HL-60 (cell line): ENCODE measurements at regions not wholly inside any gene's neighbourhood (a gene's known extent, or its start where the extent isn't known, plus 50 kb on each side); places are given as distances from the start of the nearest gene placed in this dataset.

ENCODE experiments used
- DNase-seq, 2 experiments: peaks; one replicate each; pipeline ENCODE4 v3.0.0-alpha.2; 2010 to 2020; ENCODE audit warnings: low read depth in 1 of 2, low spot score in 1 of 2
- H3K27ac ChIP-seq: fragments of 250-450 bp; sonication (Bioruptor Pico); replicated peaks from 2 replicates; pipeline ENCODE4 v1.5.1; 2020; ENCODE audit warnings: mild to moderate bottlenecking, moderate library complexity
- H3K27me3 ChIP-seq: fragments of 250-450 bp; sonication (Bioruptor Pico); 2 replicates; pipeline ENCODE4 v1.5.1; 2021; ENCODE audit warnings: mild to moderate bottlenecking, moderate library complexity; ENCODE audit not compliant: insufficient read depth, poor library complexity, severe bottlenecking
- H3K4me3 ChIP-seq: replicated peaks from 2 replicates; pipeline ENCODE4 v1.5.1; 2011; ENCODE audit warnings: mild to moderate bottlenecking, control low read depth, low read length; ENCODE audit not compliant: insufficient read depth
- CTCF ChIP-seq: IDR thresholded peaks from one replicate; pipeline ENCODE4 v1.5.1; 2011; ENCODE audit warnings: low read length, control low read depth, inconsistent platforms; ENCODE audit not compliant: insufficient read depth
- GABPA ChIP-seq: IDR thresholded peaks from 2 replicates; pipeline ENCODE4 v1.6.1; 2012; ENCODE audit warnings: low read depth
- POLR2AphosphoS5 ChIP-seq: IDR thresholded peaks from 2 replicates; pipeline ENCODE4 v1.6.1; 2012; ENCODE audit warnings: low read depth
- SPI1 ChIP-seq: IDR thresholded peaks from 2 replicates; pipeline ENCODE4 v1.6.1; 2012; ENCODE audit warnings: low read depth, mild to moderate bottlenecking, borderline replicate concordance
- TF ChIP-seq, protein P1 (sequence below): IDR thresholded peaks from 2 replicates; pipeline ENCODE4 v1.6.1; 2012; ENCODE audit warnings: low read depth; ENCODE audit not compliant: insufficient replicate concordance

- DNase-seq, result no peak
- TF ChIP-seq CTCF (no peak), SPI1 (no peak), GABPA (no peak), POLR2AphosphoS5 (no peak)
- TF ChIP-seq, protein P1, sequence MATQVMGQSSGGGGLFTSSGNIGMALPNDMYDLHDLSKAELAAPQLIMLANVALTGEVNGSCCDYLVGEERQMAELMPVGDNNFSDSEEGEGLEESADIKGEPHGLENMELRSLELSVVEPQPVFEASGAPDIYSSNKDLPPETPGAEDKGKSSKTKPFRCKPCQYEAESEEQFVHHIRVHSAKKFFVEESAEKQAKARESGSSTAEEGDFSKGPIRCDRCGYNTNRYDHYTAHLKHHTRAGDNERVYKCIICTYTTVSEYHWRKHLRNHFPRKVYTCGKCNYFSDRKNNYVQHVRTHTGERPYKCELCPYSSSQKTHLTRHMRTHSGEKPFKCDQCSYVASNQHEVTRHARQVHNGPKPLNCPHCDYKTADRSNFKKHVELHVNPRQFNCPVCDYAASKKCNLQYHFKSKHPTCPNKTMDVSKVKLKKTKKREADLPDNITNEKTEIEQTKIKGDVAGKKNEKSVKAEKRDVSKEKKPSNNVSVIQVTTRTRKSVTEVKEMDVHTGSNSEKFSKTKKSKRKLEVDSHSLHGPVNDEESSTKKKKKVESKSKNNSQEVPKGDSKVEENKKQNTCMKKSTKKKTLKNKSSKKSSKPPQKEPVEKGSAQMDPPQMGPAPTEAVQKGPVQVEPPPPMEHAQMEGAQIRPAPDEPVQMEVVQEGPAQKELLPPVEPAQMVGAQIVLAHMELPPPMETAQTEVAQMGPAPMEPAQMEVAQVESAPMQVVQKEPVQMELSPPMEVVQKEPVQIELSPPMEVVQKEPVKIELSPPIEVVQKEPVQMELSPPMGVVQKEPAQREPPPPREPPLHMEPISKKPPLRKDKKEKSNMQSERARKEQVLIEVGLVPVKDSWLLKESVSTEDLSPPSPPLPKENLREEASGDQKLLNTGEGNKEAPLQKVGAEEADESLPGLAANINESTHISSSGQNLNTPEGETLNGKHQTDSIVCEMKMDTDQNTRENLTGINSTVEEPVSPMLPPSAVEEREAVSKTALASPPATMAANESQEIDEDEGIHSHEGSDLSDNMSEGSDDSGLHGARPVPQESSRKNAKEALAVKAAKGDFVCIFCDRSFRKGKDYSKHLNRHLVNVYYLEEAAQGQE, result no peak
- H3K27ac ChIP-seq, result no peak overlapping the region
- H3K4me3 ChIP-seq, result no peak overlapping the region
- no peaks in the 10 kb centered on the region for H3K27me3 ChIP-seq
Measured at GRCh38 chr13:105445796-105446195, 1089.7 kb downstream of the EFNB2 start.

DNA sequence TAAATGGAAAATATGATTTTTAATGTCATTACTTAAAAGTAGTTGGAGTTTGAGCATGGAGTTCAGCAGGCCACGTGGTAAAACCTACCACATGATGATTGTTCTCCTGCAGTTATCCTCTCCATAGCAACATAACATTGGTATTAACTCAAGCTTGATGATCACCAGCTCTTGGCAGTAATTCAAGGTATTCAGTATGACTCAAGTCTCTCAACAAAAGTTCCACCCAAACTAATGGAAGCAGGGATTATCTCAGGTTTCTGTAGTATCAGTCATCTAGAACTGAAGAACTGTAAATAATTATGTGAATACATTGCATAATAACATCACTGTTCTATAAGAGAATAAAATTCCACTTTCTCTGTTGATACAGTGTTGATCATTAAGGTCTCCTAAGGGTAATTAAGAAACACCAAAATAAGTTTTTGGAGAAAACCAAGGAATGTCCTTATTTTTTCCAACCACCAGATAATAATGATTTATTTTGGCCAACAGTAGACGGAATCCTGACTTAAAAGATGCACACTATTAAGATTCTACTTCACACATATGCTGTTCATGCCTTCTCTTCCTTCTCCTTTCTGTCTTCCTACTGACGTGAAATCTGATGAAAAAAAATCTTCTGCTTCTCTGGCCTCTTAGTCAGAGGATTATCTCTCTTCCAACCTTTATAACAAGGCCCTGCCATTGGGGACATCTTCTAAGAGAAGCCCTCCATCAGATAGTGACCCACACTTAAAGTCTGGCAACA, 1092.3 kb downstream of the EFNB2 start:
- Histone ChIP-seq H3K27ac (no peak overlapping the region), H3K27me3 (no peaks in the 10 kb centered on the region), H3K4me3 (no peak overlapping the region)
- no peak for TF ChIP-seq CTCF
- TF ChIP-seq, protein P1, result no peak
- no peak for TF ChIP-seq GABPA
- no peak for TF ChIP-seq POLR2AphosphoS5
- TF ChIP-seq SPI1, result no peak
- DNase-seq, result no peak

DNA sequence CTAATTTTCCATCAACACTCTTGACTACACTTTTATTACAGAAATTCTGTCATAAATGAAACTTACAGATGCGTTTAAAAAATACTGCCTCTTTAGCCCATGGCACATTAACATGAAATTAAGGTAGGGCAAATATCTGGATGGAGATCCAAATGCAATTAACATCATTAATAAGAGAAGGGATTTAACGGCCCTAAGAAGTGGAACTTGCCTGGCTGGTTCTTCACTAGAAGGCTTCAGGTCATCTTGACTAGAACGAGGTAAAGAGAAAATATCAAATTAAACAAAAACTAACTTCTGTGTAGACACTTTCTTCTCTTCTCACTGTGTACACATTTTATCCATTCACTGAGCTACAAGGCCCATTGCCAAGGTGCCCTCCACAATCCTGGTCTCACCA, 1093.4 kb downstream of the EFNB2 start:
- no peak for DNase-seq
- no peak for TF ChIP-seq GABPA
- TF ChIP-seq, protein P1, result no peak
- TF ChIP-seq CTCF, result no peak
- H3K27me3 ChIP-seq, result no peaks in the 10 kb centered on the region
- H3K27ac ChIP-seq, result no peak overlapping the region
- H3K4me3 ChIP-seq, result no peak overlapping the region
